Fibroblast of peridontal ligament (primary cell): ENCODE measurements at regions not wholly inside any gene's neighbourhood (a gene's known extent, or its start where the extent isn't known, plus 50 kb on each side); places are given as distances from the start of the nearest gene placed in this dataset.
"Not testable (repeated sequence)": the region's sequence is repeated elsewhere in the genome, so short reads cannot be mapped to it uniquely, and the experiment has no call there.

Experiments
- DNase-seq: peaks from one replicate; pipeline ENCODE4 v3.0.0-alpha.2; 2010; ENCODE audit errors: extremely low read depth

DNA sequence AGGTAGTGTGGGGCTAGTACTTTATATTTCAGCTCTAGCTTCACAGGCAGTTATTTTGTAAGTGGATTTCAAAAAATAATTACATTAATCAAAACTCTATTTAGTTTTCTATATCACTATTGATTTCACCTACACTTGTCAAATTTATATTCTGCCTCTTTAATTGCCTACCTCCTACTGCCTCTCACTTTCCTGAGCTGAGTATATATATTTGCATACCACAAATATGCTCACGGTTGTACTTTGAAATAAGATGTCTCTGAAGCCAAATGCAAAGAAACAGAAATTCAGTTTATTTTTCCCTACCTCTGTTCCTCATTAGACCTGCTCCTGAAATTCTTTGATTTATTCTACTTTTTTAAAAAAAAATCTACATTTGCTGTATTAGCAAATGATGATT, 309.3 kb upstream of the TGFBR2 start:
- no peak for DNase-seq

DNA sequence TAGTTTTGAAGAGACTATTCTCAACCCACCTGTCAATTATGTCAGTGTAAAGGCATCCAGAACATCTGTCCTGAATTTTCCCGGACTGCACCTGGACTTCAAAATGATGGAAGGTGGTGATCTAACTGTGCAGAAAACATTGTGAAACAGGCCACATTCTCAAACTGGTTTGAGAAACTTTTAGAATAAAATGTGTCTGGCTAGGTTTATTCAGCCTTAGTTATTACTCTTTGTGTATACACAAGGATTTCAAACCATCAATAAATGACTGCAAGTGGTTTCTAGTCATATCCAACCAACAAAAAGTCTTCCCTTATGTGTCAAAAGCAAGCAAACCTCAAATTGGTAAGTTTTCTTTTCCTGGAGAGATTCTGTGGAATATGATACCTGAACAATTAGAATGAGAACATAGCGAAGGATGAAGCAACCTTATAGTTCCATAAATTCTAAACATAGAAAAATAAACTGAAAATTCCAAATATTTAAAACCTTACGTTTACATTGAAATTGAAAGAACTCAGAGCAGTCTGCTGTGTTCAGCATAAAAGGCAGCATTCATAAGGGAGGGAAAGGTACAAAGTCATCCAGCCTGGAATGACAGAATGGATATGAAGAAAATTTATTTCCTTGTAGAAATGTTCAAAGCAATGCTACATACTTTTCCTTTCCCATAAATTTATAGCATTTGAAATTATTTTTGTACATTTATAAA, 306.6 kb upstream of the TGFBR2 start:
- DNase-seq, result peak; percentile 75

DNA sequence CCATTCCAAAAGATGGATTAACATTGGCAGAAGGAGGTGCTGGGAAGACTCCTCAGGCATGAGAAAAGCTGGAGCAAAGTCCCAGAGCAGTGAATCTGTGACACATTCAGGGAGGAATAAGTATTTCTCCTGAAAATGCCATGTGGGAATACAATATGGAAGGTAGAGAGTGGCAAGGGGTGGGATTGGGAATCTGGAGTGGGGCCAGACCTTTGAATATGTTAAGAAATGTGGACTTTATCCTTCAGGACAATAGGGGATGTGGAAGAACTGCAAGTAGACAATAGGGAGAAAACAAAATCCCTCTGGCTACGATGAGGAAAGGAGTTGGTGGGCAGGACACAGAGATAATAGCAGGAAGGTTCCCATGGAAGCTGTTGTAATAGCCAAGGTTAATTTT, 305.6 kb upstream of the TGFBR2 start:
- DNase-seq, result no peak

DNA sequence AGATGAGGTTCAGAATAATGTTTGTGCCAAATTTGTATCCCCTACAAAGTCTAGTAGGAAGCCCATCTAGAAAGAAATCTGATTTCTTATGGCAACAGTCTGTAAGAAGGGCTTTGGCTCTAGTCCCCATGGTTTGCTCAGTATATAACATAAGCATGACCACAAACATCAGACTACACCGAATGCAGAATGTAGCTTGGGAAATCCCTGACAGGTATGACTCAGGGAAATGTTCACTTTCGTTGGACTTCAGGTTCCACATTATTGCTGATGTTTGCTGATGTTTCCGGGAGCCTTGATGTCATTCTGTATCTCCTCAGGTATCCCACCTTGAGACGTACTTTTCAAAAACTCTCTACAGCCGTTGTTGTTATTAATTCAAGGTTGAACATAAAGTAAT, 304.4 kb upstream of the TGFBR2 start:
- no peak for DNase-seq

DNA sequence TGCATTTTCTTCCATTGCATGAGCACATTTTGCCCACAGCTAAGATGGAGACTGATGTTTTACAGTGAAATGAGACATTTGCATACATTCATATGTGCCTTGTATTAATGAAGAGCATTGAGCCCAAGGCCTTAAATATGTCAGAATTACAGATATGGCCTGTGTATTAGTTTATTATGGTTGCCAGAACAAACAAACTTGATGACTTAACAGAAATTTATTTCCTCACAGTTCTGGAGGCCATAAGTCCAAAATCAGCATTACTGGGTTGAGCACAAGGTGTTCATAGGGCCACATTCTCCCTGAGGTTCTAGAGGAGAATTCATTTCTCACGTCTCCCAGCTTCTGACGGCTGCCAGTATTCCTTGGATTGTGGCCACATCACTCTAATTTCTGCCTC, 302.6 kb upstream of the TGFBR2 start:
- DNase-seq, result no peak

DNA sequence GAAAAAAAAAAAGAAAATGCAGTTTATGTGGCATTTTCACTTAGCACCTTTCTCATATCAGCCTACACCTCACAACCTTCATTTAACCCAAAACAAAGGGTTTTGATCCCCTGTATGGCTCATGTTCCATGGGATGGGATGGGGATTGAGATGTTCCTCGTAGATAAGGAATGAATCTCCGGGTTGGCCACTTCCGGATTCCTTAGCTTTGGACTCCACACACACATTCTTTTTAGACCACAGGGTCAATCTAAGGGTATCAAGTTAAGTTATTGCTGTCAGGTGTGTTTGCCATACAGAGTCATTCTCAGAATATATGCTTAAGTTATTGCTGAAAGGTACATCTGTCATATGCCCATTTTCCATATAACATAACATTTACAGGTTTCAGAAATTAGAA, 301.4 kb upstream of the TGFBR2 start:
- DNase-seq, result no peak

DNA sequence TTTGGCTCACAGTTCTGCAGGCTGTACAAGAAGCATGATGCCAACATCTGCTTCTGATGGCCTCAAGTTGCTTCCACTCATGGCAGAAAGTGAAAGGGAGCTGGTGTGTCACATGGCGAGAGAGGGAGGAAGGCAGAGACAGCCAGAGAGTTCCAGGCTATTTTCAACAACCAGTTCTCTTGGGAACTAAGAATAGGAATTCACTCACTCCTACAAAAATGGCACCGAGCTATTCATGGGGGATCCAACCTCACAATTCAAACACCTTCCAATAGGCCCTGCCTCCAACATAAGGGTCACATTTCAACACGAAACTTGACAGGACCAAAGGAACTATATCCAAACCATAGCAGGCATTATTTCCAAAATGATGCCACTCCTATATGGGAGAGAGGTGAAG, 299.5 kb upstream of the TGFBR2 start:
- DNase-seq, result no peak

DNA sequence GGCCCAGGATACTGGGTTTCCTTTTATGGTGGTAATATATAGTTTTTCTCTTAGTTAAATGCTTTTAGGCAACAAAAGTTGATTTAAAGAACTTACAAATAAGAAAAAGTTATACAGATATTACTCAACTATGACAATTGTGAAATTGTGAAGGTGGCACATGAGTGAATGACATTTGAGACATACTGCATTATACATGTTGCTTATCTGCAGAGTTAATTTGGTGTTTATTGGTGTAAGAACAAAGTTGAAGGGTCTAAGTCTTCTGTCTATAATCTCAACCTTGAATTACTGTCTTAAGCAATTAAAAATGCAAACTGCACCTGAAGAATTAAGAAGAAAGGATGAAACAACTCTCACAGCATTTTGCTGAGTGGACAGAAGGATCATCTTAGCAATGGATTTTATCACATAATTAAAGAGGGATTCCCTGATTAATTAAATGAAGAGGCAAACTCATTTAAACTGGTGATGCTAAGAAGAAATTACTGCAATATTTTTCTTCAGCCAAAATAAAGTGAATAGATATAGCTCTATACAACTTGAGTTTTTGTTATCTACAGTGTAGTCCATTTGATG, 298.9 kb upstream of the TGFBR2 start:
- no peak for DNase-seq

DNA sequence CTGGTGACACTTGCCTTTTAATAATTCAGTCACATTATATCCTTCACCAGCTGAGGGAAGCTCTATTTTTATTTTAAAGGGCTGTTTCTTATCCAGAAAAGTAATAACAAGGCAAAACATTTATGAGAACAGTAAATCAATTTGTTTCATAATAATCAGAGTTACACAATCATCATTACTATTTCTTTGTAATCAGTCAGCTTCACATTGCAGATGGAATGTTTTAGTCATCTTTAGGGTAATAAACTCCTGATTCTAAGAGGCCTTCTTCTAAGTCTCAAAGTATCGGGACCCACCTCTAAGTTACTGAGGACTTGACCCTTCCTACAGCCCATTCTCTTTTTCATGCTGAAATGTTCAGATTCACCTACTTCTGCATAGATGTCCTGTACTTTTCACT, 298.3 kb upstream of the TGFBR2 start:
- DNase-seq, result peak; percentile 61

DNA sequence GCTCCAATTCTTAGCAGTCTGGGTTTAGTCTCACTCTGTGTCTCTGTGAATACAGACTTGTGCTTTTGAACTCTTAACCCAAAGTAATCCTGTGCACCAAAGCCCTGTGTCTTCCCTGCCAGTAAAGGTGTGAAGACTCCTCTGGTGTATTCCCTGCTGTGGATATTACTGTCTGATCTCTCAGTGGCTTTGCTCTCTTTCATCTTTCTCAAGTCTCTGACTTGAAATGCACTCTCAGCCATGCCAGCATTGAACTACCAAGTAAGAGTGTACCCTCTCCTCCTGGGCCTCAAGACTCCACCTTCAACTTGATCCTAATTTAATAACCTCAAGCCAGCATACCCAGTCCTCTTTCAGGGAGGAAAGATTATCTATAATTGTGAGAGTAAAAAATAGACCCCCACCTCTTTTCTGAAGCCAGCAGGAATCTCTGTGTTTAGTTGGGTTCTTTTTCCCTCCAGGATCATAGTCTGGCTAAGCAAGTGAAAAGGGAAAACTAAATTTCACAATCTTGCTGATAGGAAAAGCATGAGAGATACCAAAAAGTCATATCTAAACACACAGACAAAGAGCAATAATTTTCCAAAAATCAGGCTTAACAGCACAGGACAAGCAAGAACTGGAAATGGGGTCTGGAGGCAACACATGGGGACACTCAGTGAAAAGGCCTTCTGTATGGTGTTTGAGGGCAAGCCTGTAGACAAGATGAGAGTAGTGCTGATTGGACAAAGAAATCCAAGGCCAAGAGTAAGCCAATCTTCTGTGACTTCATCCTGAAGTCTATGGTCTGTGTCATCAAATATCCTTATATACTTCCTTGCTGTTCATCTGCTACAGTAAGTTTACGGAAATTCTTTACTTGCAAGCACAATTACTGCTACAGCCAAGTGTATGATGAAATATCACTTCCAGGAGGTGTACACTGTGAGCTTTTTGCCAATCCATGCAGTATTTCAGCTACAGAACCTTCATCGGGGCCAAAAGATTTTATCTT, 296.1 kb upstream of the TGFBR2 start:
- DNase-seq, result peak; percentile 36

DNA sequence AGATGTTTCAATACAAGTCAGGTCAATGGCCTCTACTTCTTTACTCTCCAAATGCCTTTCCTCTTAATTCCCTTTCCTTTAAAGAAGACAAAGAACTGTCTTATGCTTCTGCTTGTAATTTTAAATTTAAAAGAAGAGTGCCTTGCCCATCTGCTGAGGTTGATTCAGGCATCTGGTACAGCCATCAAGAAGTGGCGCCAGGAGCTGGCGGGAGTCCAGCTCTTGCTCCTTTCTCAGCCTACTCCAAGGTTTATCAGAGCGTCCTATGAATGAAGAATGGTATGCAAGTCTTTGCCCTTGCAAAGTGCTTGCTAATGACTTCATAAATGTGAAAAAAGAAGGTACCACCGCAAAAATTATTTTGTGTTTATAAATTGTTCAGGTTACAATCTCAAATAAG, 294.6 kb upstream of the TGFBR2 start:
- no peak for DNase-seq

DNA sequence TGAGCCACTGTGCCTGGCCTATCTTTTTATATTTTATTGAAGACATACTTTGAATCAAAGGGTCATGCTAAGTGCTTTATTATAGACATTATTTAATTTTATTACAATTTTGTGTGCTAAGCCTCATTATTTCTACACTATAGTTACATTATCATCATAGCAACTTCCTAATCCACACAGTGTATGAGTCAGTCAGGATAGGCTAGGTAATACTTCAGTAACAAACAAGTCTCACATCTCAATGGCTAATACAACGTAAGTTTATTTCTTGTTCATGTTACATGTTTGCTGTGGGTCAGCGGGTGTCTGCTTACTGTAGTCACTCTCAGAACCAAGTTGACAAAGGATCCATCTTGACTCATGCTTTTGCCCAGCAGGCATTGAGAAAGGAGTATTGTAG, 292.6 kb upstream of the TGFBR2 start:
- DNase-seq, result no peak

DNA sequence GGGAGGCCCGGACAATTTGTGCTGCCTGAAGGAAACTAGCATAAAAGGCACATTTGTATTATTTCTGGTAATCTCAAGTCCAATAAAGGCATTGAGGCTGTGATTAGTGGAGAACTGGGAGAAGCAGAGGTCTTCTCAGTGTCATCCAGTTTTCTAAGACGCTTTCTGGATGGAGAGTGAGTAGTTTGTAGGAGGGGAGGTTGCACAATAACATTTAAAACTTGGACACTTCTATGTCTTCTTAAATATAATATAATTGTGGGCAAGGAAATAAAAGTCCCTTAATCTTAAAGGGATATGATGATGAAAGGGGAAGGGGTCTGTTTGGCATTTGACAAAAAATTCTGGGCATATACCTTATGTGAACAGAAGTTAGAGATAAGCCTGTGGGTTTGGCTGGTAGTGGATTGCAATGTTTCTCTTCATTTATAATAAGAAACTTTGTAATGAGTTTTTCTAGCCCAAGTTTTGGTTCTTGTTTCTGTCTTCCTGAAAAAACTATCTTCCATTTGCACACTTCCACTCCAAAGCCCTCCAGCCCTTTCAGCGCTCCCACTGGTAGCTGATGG, 291.6 kb upstream of the TGFBR2 start:
- DNase-seq, result peak; percentile 22

DNA sequence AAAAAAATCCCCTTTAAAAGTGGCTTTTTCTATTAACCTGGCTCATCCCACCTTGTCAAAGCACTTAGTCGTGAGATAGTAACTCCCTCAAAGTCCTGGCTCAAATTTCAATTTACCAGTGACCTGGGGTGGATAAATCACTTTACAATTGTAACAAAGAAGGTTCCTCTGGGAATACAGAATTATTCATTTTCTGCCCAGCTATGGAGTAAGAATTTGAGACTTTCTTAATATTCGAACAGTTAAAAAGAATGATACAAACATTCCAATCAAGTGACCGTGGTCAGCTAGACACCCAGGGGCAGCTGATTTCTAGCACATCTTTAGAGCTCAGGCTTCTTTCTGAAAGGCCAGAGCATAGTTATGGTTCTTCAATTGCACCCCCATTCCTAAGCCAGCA, 291.0 kb upstream of the TGFBR2 start:
- DNase-seq, result peak; percentile 60

DNA sequence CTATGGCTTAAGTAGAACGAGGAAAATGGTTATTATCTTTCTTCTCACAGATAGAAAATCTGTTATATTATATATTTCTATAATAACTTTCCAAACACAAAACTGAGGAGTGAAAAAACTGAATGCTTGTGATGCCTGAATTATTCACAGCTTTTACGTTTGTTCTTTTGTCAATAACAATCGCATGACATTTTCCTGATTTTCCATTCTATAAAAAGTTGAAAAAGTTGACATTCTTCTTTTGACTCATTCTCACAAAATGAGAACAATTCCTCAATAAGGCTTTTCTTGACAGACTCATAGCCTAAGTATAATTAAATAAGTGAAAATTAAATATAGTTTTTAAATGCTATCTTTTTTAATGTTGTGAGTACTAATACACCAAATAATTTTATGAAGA, 288.8 kb upstream of the TGFBR2 start:
- DNase-seq, result no peak

DNA sequence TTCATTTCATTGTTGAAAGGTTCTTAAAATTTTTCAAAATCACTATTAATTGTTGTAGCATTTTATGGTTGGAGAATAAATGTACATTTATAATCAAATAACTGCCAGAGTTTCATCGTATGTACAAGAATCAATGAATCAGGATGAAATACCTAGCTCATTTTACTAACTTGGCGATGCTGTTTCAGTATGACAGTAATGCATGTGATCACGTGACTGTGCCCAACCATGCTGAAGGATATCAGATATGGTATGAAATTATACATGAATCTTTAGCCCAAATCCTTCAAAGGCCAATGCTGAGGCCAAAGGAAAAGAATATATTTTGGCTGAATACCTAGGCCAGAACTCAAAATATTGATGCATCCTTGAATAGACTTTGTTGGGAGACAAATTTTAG, 288.3 kb upstream of the TGFBR2 start:
- DNase-seq, result no peak

DNA sequence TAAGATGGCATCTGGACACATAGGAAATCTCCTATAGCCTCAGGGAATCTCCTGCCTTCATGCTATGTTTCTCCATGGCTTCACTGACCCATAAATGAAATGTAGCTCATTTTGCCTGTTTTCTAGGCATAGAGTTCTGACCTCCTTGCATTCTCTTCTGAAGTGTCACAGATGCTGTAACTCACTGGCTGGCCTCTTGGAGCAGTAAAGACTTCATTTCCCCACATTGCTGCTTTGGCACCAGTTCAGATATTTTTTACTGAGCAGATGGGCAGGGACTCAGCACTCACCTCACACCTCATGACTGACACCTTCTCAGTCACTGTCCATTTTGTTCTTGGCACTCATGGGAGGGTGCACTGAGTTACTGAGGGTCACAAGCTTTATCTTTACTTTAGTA, 286.7 kb upstream of the TGFBR2 start:
- peak; percentile 49 for DNase-seq

DNA sequence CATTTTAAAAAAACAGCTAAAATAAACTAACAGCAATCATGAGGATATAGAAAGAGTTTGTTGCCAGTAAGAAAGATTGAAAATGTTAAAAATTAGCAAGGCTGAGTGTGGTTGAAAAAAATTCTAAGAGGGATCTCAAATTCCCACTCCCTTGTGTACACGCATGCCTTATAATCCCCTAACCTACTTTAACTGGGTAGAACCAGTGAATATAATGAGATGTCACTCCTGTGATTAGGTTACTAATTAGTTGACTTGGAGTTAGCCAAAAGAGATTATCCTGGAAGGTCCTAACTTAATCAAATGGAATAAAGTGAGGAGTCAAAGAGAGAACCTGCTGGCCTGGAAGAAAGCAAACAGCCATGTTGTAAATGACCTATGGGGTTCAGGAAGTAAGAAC, 286.0 kb upstream of the TGFBR2 start:
- no peak for DNase-seq

DNA sequence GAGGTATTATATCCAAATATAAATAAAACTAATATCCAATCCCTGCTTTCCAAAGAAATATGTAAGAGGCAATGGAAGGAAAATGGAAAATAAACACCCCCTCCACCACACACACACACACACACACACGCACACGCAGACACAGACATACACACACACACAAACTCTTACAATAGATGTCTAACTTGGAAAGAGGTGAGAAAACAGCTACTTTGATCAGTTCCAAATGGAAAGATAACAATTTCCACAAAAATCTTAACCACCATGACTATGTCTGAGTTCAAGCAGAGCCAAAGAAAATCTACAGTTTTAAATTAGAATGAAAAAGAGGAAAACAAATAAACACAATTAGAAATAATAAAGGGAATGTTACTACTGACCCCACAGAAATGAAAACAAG, 285.3 kb upstream of the TGFBR2 start:
- DNase-seq, result no peak

DNA sequence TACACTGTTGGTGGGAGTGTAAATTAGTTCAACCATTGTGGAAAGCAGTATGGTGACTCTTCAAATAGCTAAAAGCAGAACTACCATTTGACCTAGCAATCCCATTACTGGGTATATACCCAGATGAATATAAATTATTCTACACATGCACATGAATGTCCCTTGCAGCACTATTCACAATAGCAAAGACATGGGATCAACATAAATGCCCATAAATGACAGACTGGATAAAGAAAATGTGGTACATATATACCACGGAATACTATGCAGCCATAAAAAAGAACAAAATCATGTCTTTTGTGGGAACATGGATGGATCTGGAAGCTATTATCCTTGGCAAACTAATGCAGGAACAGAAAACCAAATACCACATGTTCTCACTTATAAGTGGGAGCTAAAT, 282.8 kb upstream of the TGFBR2 start:
- DNase-seq, result not testable (repeated sequence)

DNA sequence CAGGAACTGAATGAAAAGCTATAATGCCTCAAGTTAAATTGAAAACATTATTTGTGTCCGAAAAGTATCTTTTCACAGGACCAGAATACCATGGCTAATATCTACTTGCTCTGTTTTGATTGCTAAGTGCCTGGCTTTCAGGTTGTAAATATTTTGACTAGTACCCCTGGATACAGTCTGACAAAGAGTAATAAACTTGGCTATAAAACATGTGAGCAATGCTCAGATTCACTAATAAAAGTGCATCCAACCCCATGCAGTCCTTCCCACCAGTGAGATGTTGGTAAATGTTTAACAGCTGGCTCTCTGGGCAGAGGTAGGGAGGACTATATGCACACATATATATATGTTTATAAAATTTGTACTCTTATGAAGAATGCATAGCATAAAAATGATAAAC, 281.8 kb upstream of the TGFBR2 start:
- no peak for DNase-seq

DNA sequence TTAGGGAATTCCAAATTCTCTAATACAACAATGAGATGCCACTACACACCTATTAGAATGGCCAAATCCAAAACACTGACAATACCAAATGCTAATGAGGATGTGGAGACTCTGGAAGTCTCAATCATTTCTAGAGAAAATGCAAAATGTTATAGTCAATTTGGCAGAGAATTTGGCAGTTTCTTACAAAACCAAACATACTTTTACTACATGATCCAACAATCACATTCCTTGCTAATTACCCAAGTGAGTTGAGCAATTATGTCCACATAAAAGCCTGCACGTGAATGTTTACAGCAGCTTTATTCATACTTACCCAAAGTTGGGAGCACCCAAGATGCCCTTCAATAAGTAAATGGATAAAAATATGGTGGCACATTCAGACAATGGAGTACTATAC, 278.4 kb upstream of the TGFBR2 start:
- not testable (repeated sequence) for DNase-seq
